Colonic mucosa (tissue), 4 donors: ENCODE measurements at regions not wholly inside any gene's neighbourhood (a gene's known extent, or its start where the extent isn't known, plus 50 kb on each side); places are given as distances from the start of the nearest gene placed in this dataset.

Experiments
- DNase-seq: peaks from one replicate; pipeline ENCODE4 v3.0.0-alpha.2; 2020
- H3K27ac ChIP-seq: fragments of 200-600 bp; one replicate; pipeline ENCODE4 v1.8.0; 2021
- H3K27me3 ChIP-seq: fragments of 200-600 bp; one replicate; pipeline ENCODE4 v1.8.0; 2021
- H3K36me3 ChIP-seq: fragments of 200-600 bp; one replicate; pipeline ENCODE4 v1.8.0; 2021
- H3K4me1 ChIP-seq: fragments of 200-600 bp; one replicate; pipeline ENCODE4 v1.8.0; 2021; ENCODE audit warnings: mild to moderate bottlenecking
- H3K4me3 ChIP-seq: fragments of 200-600 bp; one replicate; pipeline ENCODE4 v1.8.0; 2021
- H3K9ac ChIP-seq, 2 donors: one replicate each; pipeline ENCODE4 v1.7.0; 2013; ENCODE audit warnings: control low read depth in 2 of 2, low read depth in 2 of 2, low read length in 2 of 2
- H3K9me3 ChIP-seq: fragments of 200-600 bp; one replicate; pipeline ENCODE4 v1.8.0; 2021
- intact Hi-C: fragments of 100-400 bp; cut with DNase I; formaldehyde crosslinking; loops from one replicate; pipeline ENCODE4 v1.14.1; 2022
- TF ChIP-seq, protein P1 (sequence below): fragments of 200-600 bp; IDR thresholded peaks from one replicate; pipeline ENCODE4 v1.8.0; 2022; ENCODE audit warnings: antibody characterized with exemption, mild to moderate bottlenecking
- donor health status: healthy.
- donor health status: DM: no; HTN: no; CAD: no.
- donor health status: DM: no; HTN: no; CAD: no.

- intact Hi-C loops, result no loop called here
- H3K4me1 ChIP-seq, result no peaks in the 10 kb centered on the region
- no peak overlapping the region for H3K4me3 ChIP-seq
- H3K27me3 ChIP-seq, result no peaks in the 10 kb centered on the region
- no peak overlapping the region for H3K27ac ChIP-seq
- no peak for DNase-seq
- no peaks in the 10 kb centered on the region for H3K36me3 ChIP-seq
- no peak overlapping the region for H3K9ac ChIP-seq
- TF ChIP-seq, protein P1, sequence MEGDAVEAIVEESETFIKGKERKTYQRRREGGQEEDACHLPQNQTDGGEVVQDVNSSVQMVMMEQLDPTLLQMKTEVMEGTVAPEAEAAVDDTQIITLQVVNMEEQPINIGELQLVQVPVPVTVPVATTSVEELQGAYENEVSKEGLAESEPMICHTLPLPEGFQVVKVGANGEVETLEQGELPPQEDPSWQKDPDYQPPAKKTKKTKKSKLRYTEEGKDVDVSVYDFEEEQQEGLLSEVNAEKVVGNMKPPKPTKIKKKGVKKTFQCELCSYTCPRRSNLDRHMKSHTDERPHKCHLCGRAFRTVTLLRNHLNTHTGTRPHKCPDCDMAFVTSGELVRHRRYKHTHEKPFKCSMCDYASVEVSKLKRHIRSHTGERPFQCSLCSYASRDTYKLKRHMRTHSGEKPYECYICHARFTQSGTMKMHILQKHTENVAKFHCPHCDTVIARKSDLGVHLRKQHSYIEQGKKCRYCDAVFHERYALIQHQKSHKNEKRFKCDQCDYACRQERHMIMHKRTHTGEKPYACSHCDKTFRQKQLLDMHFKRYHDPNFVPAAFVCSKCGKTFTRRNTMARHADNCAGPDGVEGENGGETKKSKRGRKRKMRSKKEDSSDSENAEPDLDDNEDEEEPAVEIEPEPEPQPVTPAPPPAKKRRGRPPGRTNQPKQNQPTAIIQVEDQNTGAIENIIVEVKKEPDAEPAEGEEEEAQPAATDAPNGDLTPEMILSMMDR, result no peak
- no peaks in the 10 kb centered on the region for H3K9me3 ChIP-seq
These were observed 781.0 kb upstream of the GJE1 start for GRCh38 chr6:141351721-141352120.

- Histone ChIP-seq H3K9me3 (no peaks in the 10 kb centered on the region), H3K4me3 (no peak overlapping the region), H3K27ac (no peak overlapping the region), H3K4me1 (no peaks in the 10 kb centered on the region), H3K36me3 (no peaks in the 10 kb centered on the region), H3K9ac (no peak overlapping the region), H3K27me3 (no peaks in the 10 kb centered on the region)
- intact Hi-C loops, result no loop called here
- DNase-seq, result no peak
- TF ChIP-seq, protein P1, result no peak
These were observed 783.0 kb upstream of the GJE1 start for GRCh38 chr6:141349710-141350109.

GRCh38 chr6:141347906-141348492 is 784.7 kb upstream of the GJE1 start:
- Histone ChIP-seq H3K9ac (no peak overlapping the region), H3K27ac (no peak overlapping the region), H3K9me3 (no peaks in the 10 kb centered on the region), H3K4me1 (no peaks in the 10 kb centered on the region), H3K4me3 (no peak overlapping the region), H3K36me3 (no peaks in the 10 kb centered on the region), H3K27me3 (no peaks in the 10 kb centered on the region)
- intact Hi-C loops, result no loop called here
- TF ChIP-seq, protein P1, result no peak
- no peak for DNase-seq

- TF ChIP-seq, protein P1, result no peak
- no peaks in the 10 kb centered on the region for H3K9me3 ChIP-seq
- H3K27me3 ChIP-seq, result no peaks in the 10 kb centered on the region
- DNase-seq, result no peak
- intact Hi-C loops, result no loop called here
- H3K4me3 ChIP-seq, result no peak overlapping the region
- H3K27ac ChIP-seq, result no peak overlapping the region
- no peaks in the 10 kb centered on the region for H3K36me3 ChIP-seq
- H3K4me1 ChIP-seq, result no peaks in the 10 kb centered on the region
- H3K9ac ChIP-seq, result no peak overlapping the region
These were observed 785.6 kb upstream of the GJE1 start for GRCh38 chr6:141347086-141347485.

- Histone ChIP-seq H3K4me3 (no peak overlapping the region), H3K9me3 (no peaks in the 10 kb centered on the region), H3K9ac (no peak overlapping the region), H3K27me3 (no peaks in the 10 kb centered on the region), H3K4me1 (no peaks in the 10 kb centered on the region), H3K27ac (no peak overlapping the region), H3K36me3 (no peaks in the 10 kb centered on the region)
- DNase-seq, result no peak
- intact Hi-C loops, result no loop called here
- TF ChIP-seq, protein P1, result no peak
These were observed 786.2 kb upstream of the GJE1 start for GRCh38 chr6:141346535-141346934.

- no peak for DNase-seq
- intact Hi-C loops, result no loop called here
- H3K27me3 ChIP-seq, result no peaks in the 10 kb centered on the region
- H3K9me3 ChIP-seq, result no peaks in the 10 kb centered on the region
- H3K9ac ChIP-seq, result no peak overlapping the region
- H3K4me1 ChIP-seq, result no peaks in the 10 kb centered on the region
- H3K4me3 ChIP-seq, result no peak overlapping the region
- TF ChIP-seq, protein P1, result no peak
- no peak overlapping the region for H3K27ac ChIP-seq
- H3K36me3 ChIP-seq, result no peaks in the 10 kb centered on the region
These were observed 795.5 kb upstream of the GJE1 start for GRCh38 chr6:141337191-141337590.
